NB4 (cell line): ENCODE measurements at regions not wholly inside any gene's neighbourhood (a gene's known extent, or its start where the extent isn't known, plus 50 kb on each side); places are given as distances from the start of the nearest gene placed in this dataset.

ENCODE experiments used
- DNase-seq: peaks from one replicate; pipeline ENCODE4 v3.0.0; 2010; ENCODE audit warnings: low read depth
- H3K4me3 ChIP-seq: one replicate; pipeline ENCODE4 v1.5.1; 2011; ENCODE audit warnings: mild to moderate bottlenecking, low read depth, low read length, moderate library complexity
- CTCF ChIP-seq: IDR thresholded peaks from one replicate; pipeline ENCODE4 v1.5.1; 2012; ENCODE audit warnings: low read depth, low read length
- MYC ChIP-seq: IDR thresholded peaks from 2 replicates; pipeline ENCODE4 v1.6.1; 2011; ENCODE audit warnings: low read depth, low read length
- POLR2A ChIP-seq: IDR thresholded peaks from 2 replicates; pipeline ENCODE4 v1.6.1; 2011; ENCODE audit warnings: mild to moderate bottlenecking; ENCODE audit not compliant: insufficient read length; ENCODE audit errors: extremely low read depth
- TF ChIP-seq, protein P1 (sequence below): IDR thresholded peaks from 2 replicates; pipeline ENCODE4 v1.6.1; 2011; ENCODE audit warnings: low read depth, low read length

DNA sequence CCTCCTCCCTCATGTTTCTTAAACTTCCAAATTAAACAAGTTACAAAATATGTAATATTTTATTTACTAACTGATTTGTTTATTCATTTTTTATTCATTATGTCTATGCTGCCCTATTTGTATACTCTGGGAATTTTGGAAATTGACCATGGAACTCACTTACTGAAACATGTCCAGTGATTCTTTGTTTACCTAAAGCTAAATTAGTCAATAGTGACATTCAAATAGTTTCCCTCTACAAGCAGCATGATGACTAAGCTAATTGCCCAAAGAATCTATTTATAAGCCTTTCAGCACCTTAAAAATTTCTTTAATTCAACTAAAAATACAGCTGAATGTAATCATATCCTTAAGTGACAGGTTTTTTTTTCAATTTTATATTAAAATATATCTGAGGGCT is 437.7 kb downstream of the SI start:
- TF ChIP-seq MYC (no peak), CTCF (no peak), POLR2A (no peak)
- TF ChIP-seq, protein P1, sequence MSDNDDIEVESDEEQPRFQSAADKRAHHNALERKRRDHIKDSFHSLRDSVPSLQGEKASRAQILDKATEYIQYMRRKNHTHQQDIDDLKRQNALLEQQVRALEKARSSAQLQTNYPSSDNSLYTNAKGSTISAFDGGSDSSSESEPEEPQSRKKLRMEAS, result no peak
- H3K4me3 ChIP-seq, result no peak overlapping the region
- DNase-seq, result no peak

- H3K4me3 ChIP-seq, result no peak overlapping the region
- TF ChIP-seq, protein P1, result no peak
- no peak for TF ChIP-seq MYC
- TF ChIP-seq CTCF, result no peak
- TF ChIP-seq POLR2A, result no peak
- DNase-seq, result no peak
Measured at GRCh38 chr3:164620956-164621355, 457.3 kb downstream of the SI start.

GRCh38 chr3:164620423-164620822 is 457.9 kb downstream of the SI start:
- H3K4me3 ChIP-seq, result no peak overlapping the region
- no peak for DNase-seq
- TF ChIP-seq CTCF, result no peak
- TF ChIP-seq, protein P1, result no peak
- TF ChIP-seq POLR2A, result no peak
- no peak for TF ChIP-seq MYC

GRCh38 chr3:164612751-164613150 is 465.5 kb downstream of the SI start:
- no peak overlapping the region for H3K4me3 ChIP-seq
- TF ChIP-seq POLR2A (no peak), MYC (no peak), CTCF (no peak)
- TF ChIP-seq, protein P1, result no peak
- DNase-seq, result no peak

DNA sequence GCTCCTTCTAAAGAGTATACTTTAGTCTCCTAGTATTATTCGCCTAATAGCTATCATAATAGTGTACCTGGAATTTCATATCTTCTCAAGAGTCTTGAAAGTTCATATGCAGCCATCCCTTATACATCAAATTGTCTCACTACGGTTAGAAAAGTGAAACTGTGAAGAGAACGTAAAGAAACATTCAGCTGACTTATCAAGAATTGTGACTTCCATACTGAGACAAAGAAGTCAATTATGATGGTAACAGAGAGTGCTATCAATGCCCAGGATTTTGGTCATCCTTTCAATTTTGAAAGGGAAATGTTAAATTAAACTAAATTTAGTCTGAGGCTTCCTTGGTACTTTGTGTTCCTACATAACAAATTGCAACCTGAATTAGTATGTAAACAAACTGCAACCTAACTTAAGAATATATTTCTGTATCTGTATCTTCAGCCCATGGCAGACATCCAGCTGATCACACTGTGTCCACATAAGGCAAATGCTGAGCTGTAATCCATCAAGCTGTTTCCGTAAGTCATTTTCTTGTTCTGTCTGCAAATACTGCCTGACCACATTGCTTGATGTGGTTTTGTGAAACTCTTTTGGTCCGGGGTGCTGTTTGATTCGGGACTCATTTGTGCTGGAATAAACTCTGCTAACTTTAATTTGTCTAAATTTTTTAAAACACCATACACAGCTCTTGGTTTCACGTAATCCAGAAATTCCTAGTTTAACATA is 469.6 kb downstream of the SI start:
- no peak for DNase-seq
- TF ChIP-seq POLR2A (no peak), MYC (no peak), CTCF (no peak)
- TF ChIP-seq, protein P1, result no peak
- no peak overlapping the region for H3K4me3 ChIP-seq

DNA sequence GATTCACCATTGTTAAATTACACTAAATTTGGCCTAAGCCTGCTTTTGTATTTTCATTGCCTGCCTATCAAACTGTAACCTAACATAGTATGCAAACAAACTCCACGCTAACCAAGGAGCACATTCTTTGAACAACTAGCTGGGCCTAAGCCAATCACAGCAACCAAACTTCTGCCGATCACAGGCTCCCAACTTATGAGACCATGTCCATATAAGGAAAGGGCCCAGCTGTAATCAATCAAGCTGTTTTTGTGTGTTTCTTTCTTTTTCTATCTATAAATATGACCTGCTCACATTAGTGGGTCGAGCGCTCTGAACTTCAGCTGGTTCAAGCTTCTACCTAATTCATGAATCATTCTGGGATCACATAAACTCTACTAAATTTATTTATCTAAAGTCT is 473.6 kb downstream of the SI start:
- no peak for DNase-seq
- TF ChIP-seq POLR2A (no peak), CTCF (no peak), MYC (no peak)
- TF ChIP-seq, protein P1, result no peak
- H3K4me3 ChIP-seq, result no peak overlapping the region
